ENCODE measurements at regions not wholly inside any gene's neighbourhood (a gene's known extent, or its start where the extent isn't known, plus 50 kb on each side); places are given as distances from the start of the nearest gene placed in this dataset.

GRCh38 chrX:73944563-73944908, 92.0 kb upstream of the XIST start:
- no peak for TF ChIP-seq GATA2 (IDR thresholded peaks at IDR 0.05; ENCODE audit: low read depth, low read length)
- no peak for TF ChIP-seq GATA3 (IDR thresholded peaks at IDR 0.05; ENCODE audit: low read depth, low read length)

GRCh38 chrX:73943693-73944562, 91.4 kb upstream of the XIST start:
- TF ChIP-seq GATA3 (IDR thresholded peaks at IDR 0.05; ENCODE audit: low read depth, low read length), result no peak
- TF ChIP-seq GATA2 (IDR thresholded peaks at IDR 0.05; ENCODE audit: low read depth, low read length), result peak; percentile 68

- TF ChIP-seq GATA2 (IDR thresholded peaks at IDR 0.05; ENCODE audit: low read depth, low read length), result no peak
- no peak for TF ChIP-seq GATA3 (IDR thresholded peaks at IDR 0.05; ENCODE audit: low read depth, low read length)
Measured at GRCh38 chrX:73940893-73941470, 88.5 kb upstream of the XIST start.

- TF ChIP-seq GATA2 (IDR thresholded peaks at IDR 0.05; ENCODE audit: low read depth, low read length), result no peak
- no peak for TF ChIP-seq GATA3 (IDR thresholded peaks at IDR 0.05; ENCODE audit: low read depth, low read length)
Measured at GRCh38 chrX:73932522-73932921, 80.0 kb upstream of the XIST start.

GRCh38 chrX:73930300-73930699, 77.8 kb upstream of the XIST start:
- TF ChIP-seq GATA2 (IDR thresholded peaks at IDR 0.05; ENCODE audit: low read depth, low read length) (no peak), GATA3 (IDR thresholded peaks at IDR 0.05; ENCODE audit: low read depth, low read length) (no peak)

- TF ChIP-seq GATA3 (IDR thresholded peaks at IDR 0.05; ENCODE audit: low read depth, low read length), result no peak
- TF ChIP-seq GATA2 (IDR thresholded peaks at IDR 0.05; ENCODE audit: low read depth, low read length), result no peak
Measured at GRCh38 chrX:73922856-73923455, 70.4 kb upstream of the XIST start.

GRCh38 chrX:73916931-73917667, 64.6 kb upstream of the XIST start:
- no peak for TF ChIP-seq GATA3 (IDR thresholded peaks at IDR 0.05; ENCODE audit: low read depth, low read length)
- TF ChIP-seq GATA2 (IDR thresholded peaks at IDR 0.05; ENCODE audit: low read depth, low read length), result no peak

- no peak for TF ChIP-seq GATA3 (IDR thresholded peaks at IDR 0.05; ENCODE audit: low read depth, low read length)
- TF ChIP-seq GATA2 (IDR thresholded peaks at IDR 0.05; ENCODE audit: low read depth, low read length), result no peak
Measured at GRCh38 chrX:73916489-73916888, 64.0 kb upstream of the XIST start.

GRCh38 chrX:73913580-73913979, 61.1 kb upstream of the XIST start:
- no peak for TF ChIP-seq GATA2 (IDR thresholded peaks at IDR 0.05; ENCODE audit: low read depth, low read length)
- no peak for TF ChIP-seq GATA3 (IDR thresholded peaks at IDR 0.05; ENCODE audit: low read depth, low read length)

GRCh38 chrX:73903941-73904340, 51.4 kb upstream of the XIST start:
- TF ChIP-seq GATA2 (IDR thresholded peaks at IDR 0.05; ENCODE audit: low read depth, low read length) (no peak), GATA3 (IDR thresholded peaks at IDR 0.05; ENCODE audit: low read depth, low read length) (no peak)
